ENCODE measurements at regions not wholly inside any gene's neighbourhood (a gene's known extent, or its start where the extent isn't known, plus 50 kb on each side); places are given as distances from the start of the nearest gene placed in this dataset.

- H3K36me3 ChIP-seq (ENCODE audit: low read depth, missing control alignments) = no peaks in the 10 kb centered on the region
- intact Hi-C loops (cut with DNase I; ENCODE audit: low total_unique reads) = no loop called here
- no peaks in the 10 kb centered on the region for H3K27me3 ChIP-seq
- DNase-seq = no peak
- TF ChIP-seq CTCF (IDR thresholded peaks at IDR 0.05) (no peak), POLR2A (IDR thresholded peaks at IDR 0.05) (no peak)
- H3K4me3 ChIP-seq = no peak overlapping the region
- no peak overlapping the region for H3K27ac ChIP-seq
- H3K4me1 ChIP-seq = no peaks in the 10 kb centered on the region
- H3K9me3 ChIP-seq = no peaks in the 10 kb centered on the region
- WGBS, 2 donors = 34 to 52% methylated on average over 2 of the region's 2 CpGs
Measured at GRCh38 chr3:182349051-182349450, 444.3 kb upstream of the ATP11B start.

GRCh38 chr3:182349951-182350517 is 443.3 kb upstream of the ATP11B start:
- no peak overlapping the region for H3K4me3 ChIP-seq
- H3K9me3 ChIP-seq = no peaks in the 10 kb centered on the region
- no peak overlapping the region for H3K27ac ChIP-seq
- TF ChIP-seq CTCF (IDR thresholded peaks at IDR 0.05) = no peak
- TF ChIP-seq POLR2A (IDR thresholded peaks at IDR 0.05) = no peak
- WGBS, 2 donors = 84 to 89% methylated on average over 1 of the region's 1 CpG
- no peak for DNase-seq
- H3K4me1 ChIP-seq = no peaks in the 10 kb centered on the region
- H3K27me3 ChIP-seq = no peaks in the 10 kb centered on the region
- intact Hi-C loops (cut with DNase I; ENCODE audit: low total_unique reads) = no loop called here
- H3K36me3 ChIP-seq (ENCODE audit: low read depth, missing control alignments) = no peaks in the 10 kb centered on the region

GRCh38 chr3:182357928-182358327 is 435.4 kb upstream of the ATP11B start:
- no peaks in the 10 kb centered on the region for H3K9me3 ChIP-seq
- no peaks in the 10 kb centered on the region for H3K4me1 ChIP-seq
- 73 to 91% methylated on average over 1 of the region's 1 CpG for WGBS, 2 donors
- H3K27ac ChIP-seq = no peak overlapping the region
- TF ChIP-seq POLR2A (IDR thresholded peaks at IDR 0.05) (no peak), CTCF (IDR thresholded peaks at IDR 0.05) (no peak)
- no peaks in the 10 kb centered on the region for H3K36me3 ChIP-seq (ENCODE audit: low read depth, missing control alignments)
- intact Hi-C loops (cut with DNase I; ENCODE audit: low total_unique reads) = no loop called here
- no peaks in the 10 kb centered on the region for H3K27me3 ChIP-seq
- no peak overlapping the region for H3K4me3 ChIP-seq
- DNase-seq = no peak

- 37 to 58% methylated on average over 6 of the region's 6 CpGs for WGBS, 2 donors
- intact Hi-C loops (cut with DNase I; ENCODE audit: low total_unique reads) = no loop called here
- no peak for DNase-seq
- Histone ChIP-seq H3K9me3 (no peaks in the 10 kb centered on the region), H3K4me3 (peak overlapping the region in 1 of 2 donors; percentile 23), H3K36me3 (ENCODE audit: low read depth, missing control alignments) (no peaks in the 10 kb centered on the region), H3K27me3 (no peaks in the 10 kb centered on the region), H3K4me1 (no peaks in the 10 kb centered on the region), H3K27ac (no peak overlapping the region)
- TF ChIP-seq POLR2A (IDR thresholded peaks at IDR 0.05) (no peak), CTCF (IDR thresholded peaks at IDR 0.05) (no peak)
Measured at GRCh38 chr3:182364323-182364722, 429.0 kb upstream of the ATP11B start.

All from testis (tissue), 2 donors.